ENCODE measurements at regions not wholly inside any gene's neighbourhood (a gene's known extent, or its start where the extent isn't known, plus 50 kb on each side); places are given as distances from the start of the nearest gene placed in this dataset.
"Not testable (repeated sequence)": the region's sequence is repeated elsewhere in the genome, so short reads cannot be mapped to it uniquely, and the experiment has no call there.

DNA sequence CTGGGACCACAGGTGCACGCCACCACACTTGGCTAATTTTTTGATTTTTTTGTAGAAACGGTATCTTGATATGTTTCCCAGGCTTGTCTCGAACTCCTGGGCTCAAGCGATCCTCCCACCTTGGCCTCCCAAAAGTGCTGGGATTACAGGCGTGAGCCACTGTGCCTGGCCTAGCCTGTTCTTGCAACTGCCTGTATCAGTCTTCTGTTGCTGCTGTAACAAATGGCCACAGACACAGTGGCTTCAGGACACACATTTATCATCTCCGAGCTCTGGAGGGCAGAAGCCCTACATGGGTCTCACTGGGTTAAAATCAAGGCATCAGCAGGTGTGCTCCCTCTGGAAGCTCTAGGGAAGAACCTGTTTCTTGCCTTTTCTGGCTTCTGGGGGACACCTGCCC, 79.9 kb upstream of the NCOR2 start:
- in situ Hi-C loops (cut with HindIII; ENCODE audit: low pct_unique_long_range_greater_than_20kb, low sequenced_read_pairs), result no loop called here
- no peak for DNase-seq (ENCODE audit: low read depth, low spot score)

- in situ Hi-C loops (cut with HindIII; ENCODE audit: low pct_unique_long_range_greater_than_20kb, low sequenced_read_pairs), result no loop called here
- no peak for DNase-seq (ENCODE audit: low read depth, low spot score)
Observed at GRCh38 chr12:124646385-124647230, 79.2 kb upstream of the NCOR2 start.

DNA sequence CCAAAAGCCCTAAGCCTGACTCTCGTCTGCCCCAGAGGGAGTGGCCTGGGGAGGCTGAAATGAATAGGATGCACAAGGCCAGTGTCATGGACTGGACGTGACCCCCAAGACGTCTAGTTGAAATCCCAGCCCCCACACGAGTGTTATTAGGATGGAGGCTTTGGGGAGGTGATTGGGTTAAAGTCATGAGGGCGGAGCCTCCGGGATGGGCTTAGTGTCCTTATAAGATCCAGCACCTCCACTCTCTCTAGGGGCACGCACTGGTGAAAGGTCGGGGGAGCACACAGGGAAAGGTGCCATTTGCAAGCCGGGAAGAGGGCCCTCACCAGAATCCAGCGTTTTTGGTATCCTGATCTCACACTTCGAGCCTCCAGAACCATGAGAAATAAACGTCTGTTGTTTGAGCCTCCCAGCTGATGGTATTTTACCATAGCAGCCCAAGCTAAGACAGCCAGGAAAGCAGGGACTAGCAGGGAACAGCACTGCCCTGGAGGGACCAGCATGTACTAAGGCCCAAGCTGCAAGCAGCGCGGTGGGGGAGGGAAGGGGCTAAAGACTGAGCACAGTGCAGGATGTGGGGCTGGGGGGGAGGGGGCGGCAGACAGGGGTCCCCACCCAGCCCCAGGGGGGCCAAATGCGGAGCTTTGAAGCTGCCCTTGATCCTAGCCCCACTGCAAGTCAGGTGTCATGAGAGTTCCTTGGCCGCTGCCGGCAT, 78.3 kb upstream of the NCOR2 start:
- in situ Hi-C loops (cut with HindIII; ENCODE audit: low pct_unique_long_range_greater_than_20kb, low sequenced_read_pairs), result no loop called here
- DNase-seq (ENCODE audit: low read depth, low spot score), result no peak

GRCh38 chr12:124643768-124644167, 76.4 kb upstream of the NCOR2 start:
- in situ Hi-C loops (cut with HindIII; ENCODE audit: low pct_unique_long_range_greater_than_20kb, low sequenced_read_pairs); DNase-seq (ENCODE audit: low read depth, low spot score): not testable (repeated sequence)

- DNase-seq (ENCODE audit: low read depth, low spot score), result no peak
- in situ Hi-C loops (cut with HindIII; ENCODE audit: low pct_unique_long_range_greater_than_20kb, low sequenced_read_pairs), result no loop called here
Observed at GRCh38 chr12:124642105-124642504, 74.7 kb upstream of the NCOR2 start.

DNA sequence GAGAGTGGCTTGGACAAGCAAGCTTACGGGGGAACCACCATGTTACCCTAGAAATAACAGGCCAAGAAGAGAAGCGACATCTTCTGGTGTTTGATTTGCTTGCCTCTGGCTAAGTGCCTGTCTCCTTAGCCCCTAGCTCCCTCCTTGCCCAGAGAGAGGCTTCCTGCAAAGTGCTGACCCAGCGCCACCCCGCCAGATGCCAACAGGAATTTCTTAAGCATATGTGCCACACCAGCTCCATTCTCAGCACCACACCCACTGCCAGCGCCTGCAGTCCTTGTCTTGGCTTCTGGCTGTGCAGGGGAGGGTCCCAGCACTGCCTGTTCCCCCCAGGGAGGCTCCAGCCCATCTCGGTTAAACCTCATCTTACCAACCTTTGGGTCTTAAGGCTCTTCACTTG, 74.2 kb upstream of the NCOR2 start:
- DNase-seq (ENCODE audit: low read depth, low spot score), result no peak
- in situ Hi-C loops (cut with HindIII; ENCODE audit: low pct_unique_long_range_greater_than_20kb, low sequenced_read_pairs), result no loop called here

- no peak for DNase-seq (ENCODE audit: low read depth, low spot score)
- in situ Hi-C loops (cut with HindIII; ENCODE audit: low pct_unique_long_range_greater_than_20kb, low sequenced_read_pairs), result no loop called here
Observed at GRCh38 chr12:124640056-124640455, 72.6 kb upstream of the NCOR2 start.

GRCh38 chr12:124639122-124639806, 71.9 kb upstream of the NCOR2 start:
- in situ Hi-C loops (cut with HindIII; ENCODE audit: low pct_unique_long_range_greater_than_20kb, low sequenced_read_pairs), result no loop called here
- DNase-seq (ENCODE audit: low read depth, low spot score), result no peak

GRCh38 chr12:124637581-124637981, 70.2 kb upstream of the NCOR2 start:
- in situ Hi-C loops (cut with HindIII; ENCODE audit: low pct_unique_long_range_greater_than_20kb, low sequenced_read_pairs), result no loop called here
- no peak for DNase-seq (ENCODE audit: low read depth, low spot score)

DNA sequence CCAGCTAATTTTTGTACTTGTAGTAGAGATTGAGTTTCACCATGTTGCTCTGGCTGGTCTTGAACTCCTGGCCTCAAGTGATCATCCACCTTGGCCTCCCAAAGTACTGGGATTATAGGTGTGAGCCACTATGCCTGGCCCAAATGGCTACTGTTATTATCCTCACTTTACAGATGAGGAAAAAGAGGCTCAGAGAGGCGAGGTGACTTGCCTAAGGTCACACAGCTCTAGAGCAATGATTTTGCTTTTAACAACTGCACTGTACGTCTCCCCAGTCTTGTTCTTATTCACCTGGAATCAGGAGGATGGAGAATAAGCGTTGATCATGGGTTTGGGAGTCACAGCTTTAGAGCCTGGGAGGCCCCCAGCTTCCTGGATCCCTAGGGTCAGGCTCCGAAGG, 69.8 kb upstream of the NCOR2 start:
- in situ Hi-C loops (cut with HindIII; ENCODE audit: low pct_unique_long_range_greater_than_20kb, low sequenced_read_pairs), result no loop called here
- DNase-seq (ENCODE audit: low read depth, low spot score), result no peak

GRCh38 chr12:124636138-124636978, 68.9 kb upstream of the NCOR2 start:
- in situ Hi-C loops (cut with HindIII; ENCODE audit: low pct_unique_long_range_greater_than_20kb, low sequenced_read_pairs), result no loop called here
- DNase-seq (ENCODE audit: low read depth, low spot score), result peak; percentile 77

DNA sequence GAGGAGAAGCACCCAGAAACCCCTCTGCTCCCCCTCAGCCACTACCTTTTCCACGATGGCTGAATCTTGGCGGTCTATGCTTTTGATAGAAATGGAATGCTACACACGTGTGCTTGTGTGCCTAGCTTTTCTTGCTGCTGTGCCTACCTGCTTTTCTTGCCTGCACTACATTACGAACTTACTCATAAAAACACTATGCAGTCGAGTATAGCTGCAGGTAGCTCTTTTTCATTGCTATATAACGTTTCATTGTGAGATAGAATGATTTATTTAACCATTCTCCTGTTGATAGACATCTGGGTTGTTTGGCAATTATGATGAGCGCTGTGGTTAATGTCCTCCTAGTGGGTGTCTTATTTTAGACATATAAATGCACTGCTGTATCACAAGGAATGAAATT, 67.9 kb upstream of the NCOR2 start:
- in situ Hi-C loops (cut with HindIII; ENCODE audit: low pct_unique_long_range_greater_than_20kb, low sequenced_read_pairs), result no loop called here
- DNase-seq (ENCODE audit: low read depth, low spot score), result no peak

DNA sequence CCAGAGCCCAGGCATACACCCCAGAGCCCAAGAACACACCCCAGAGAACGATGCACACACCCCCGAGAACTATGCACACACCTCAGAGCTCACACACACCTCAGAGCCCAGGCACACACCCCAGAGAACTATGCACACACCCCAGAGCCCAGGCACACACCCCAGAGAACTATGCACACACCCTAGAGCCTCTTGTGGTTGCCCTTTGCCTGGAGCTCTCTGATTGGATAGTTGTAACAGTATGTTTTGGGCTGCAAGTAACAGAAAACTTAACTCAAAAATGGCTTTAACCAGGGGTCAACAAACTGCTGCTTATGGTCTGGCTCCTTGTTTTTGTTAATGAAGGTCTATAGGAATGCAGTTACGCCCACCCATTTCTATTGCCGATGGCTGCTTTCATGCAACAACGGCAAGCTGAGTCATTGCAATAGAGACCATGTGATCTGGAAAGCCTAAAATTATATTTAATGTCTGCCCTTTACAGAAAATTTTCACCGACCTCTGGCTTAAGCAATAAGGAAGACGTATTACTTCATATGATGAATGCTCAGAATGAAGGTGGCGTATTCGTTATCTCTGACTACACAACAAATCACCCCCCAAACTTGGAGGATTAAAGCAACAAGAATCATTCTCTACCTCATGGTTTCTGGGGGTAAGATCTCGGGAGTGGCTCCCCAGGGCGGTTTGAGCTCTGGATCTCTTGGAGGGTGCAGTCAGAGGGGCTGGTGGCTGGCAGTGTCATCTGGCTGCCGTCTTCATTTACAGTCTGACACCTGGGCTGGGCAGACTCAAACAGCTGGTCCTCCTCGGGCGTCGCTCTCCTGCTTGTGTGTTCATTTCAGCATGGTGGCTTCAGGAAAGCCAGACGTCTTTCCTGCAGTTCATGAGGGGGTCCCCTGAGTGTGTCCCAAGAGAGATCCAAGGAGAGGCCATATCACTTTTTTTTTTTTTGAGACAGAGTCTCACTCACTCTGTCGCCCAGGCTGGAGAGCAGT, 66.3 kb upstream of the NCOR2 start:
- in situ Hi-C loops (cut with HindIII; ENCODE audit: low pct_unique_long_range_greater_than_20kb, low sequenced_read_pairs), result no loop called here
- DNase-seq (ENCODE audit: low read depth, low spot score), result no peak

- in situ Hi-C loops (cut with HindIII; ENCODE audit: low pct_unique_long_range_greater_than_20kb, low sequenced_read_pairs), result no loop called here
- DNase-seq (ENCODE audit: low read depth, low spot score), result no peak
Observed at GRCh38 chr12:124632519-124632984, 65.1 kb upstream of the NCOR2 start.

DNA sequence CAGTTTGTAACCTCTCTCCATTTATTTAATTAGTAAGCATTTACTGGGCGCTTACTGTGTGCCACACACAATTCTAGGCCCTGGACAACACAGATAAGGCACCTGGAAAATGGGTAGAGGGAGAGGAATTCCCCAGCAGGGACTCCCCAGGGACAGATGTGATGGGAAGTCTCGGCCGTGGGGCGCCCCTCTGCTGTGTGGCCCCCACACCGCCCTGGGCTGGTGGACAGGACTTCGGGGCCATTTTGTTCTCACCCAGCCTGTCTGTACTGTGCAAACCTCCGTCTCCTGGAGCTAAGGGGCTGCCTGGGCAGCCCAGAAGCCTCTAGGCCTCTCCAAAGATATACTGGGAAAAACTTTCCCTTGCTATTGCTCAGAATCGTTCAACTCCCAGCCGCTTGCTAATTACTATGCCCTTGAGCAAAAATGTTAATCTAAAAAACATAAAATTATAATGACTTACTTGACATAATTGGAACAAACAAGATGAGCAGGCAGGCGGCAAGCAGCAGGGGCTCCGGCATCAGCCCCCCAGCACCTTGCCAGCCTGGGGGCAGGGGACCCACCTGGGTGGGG, 64.4 kb upstream of the NCOR2 start:
- in situ Hi-C loops (cut with HindIII; ENCODE audit: low pct_unique_long_range_greater_than_20kb, low sequenced_read_pairs), result no loop called here

DNA sequence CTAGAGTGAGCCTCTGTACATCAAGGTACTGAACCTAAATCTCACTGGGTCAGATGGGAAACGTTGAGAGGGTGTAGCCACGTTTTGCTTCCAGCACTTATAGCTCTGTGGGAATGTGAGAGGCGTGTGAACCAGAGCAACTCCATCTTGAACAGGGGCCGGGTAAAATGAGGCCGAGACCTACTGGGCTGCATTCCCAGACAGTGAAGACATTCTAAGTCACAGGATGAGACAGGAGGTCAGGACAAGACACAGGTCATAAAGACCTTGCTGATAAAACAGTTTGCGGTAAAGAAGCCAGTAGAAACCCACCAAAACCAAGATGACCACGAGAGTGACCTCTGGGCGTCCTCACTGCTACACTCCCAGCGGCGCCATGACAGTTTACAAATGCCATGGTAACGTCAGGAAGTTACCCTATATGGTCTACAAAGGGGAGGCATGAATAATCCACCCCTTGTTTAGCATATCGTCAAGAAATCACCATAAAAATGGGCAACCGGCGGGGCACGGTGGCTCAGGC, 63.4 kb upstream of the NCOR2 start:
- in situ Hi-C loops (cut with HindIII; ENCODE audit: low pct_unique_long_range_greater_than_20kb, low sequenced_read_pairs), result no loop called here
- DNase-seq (ENCODE audit: low read depth, low spot score), result no peak

More for the DNA sequence above, 64.4 kb upstream of the NCOR2 start:
- no peak for DNase-seq (ENCODE audit: low read depth, low spot score)

All from SK-MEL-5 (cell line).